HG02840 (cell line): ENCODE measurements at regions not wholly inside any gene's neighbourhood (a gene's known extent, or its start where the extent isn't known, plus 50 kb on each side); places are given as distances from the start of the nearest gene placed in this dataset.
A peak's percentile ranks its signal among the peaks of the same experiment; 100 is the strongest.

Experiments used
- ATAC-seq: cut with Tn5 transposase; IDR thresholded peaks from one replicate; pipeline ENCODE4 v1.9.1; 2021; ENCODE audit warnings: mild to moderate bottlenecking, moderate library complexity, moderate number of reproducible peaks; ENCODE audit not compliant: unreplicated experiment, low FRiP score

DNA sequence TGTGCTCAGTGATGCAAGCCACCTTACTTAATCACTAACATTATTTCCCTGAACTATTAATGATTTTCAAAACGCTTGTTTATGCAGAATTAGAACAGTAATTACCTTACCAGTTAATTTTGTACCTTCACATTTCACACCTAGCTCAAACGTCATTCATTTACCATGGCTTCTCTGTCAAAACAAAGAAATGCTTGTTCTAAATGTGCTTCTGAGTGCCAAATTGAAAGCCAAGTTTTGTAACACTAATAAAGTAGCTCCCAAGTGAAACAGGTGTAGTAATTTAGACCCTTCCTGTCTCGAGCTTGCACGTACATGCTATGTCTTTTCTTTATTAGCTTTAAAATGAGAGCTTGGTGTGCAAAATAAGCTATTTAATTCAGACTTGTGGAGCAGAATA, 533.7 kb upstream of the PKN2 start:
- peak; percentile 70 for ATAC-seq

GRCh38 chr1:88163187-88163586, 520.9 kb upstream of the PKN2 start:
- no peak for ATAC-seq

- ATAC-seq: no peak
Measured at GRCh38 chr1:88168126-88168525, 515.9 kb upstream of the PKN2 start.

- ATAC-seq: no peak
Measured at GRCh38 chr1:88169139-88169538, 514.9 kb upstream of the PKN2 start.

GRCh38 chr1:88169939-88170338, 514.1 kb upstream of the PKN2 start:
- no peak for ATAC-seq

DNA sequence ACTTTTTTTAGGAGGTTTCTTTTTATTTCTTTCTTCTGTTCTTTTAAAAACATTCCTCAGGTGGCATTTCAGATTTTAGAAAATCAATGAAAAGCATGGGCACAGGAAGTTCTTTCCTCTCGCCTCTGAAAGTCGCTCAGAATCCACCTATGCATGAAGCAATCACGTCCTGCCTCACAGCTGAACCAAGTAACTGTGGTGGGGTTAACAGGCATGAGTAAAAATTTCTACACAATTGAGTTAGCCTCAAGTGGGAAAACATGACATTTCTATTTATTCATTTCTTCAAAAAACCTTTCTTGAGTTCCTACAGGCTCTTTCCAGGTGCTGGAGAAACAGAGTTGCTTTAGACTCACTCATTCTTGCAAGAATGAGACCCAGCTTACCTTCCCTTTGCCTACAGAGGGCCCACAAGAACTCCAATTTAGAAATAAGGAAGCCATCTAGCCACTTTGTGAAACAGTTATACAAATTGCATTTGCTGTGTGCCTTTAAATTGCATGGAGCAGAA, 508.9 kb upstream of the PKN2 start:
- no peak for ATAC-seq

- ATAC-seq: no peak
Measured at GRCh38 chr1:88175631-88176226, 508.3 kb upstream of the PKN2 start.

GRCh38 chr1:88179943-88180342, 504.1 kb upstream of the PKN2 start:
- ATAC-seq: no peak

- ATAC-seq: peak; percentile 94
Measured at GRCh38 chr1:88180449-88181108, 503.5 kb upstream of the PKN2 start.

- ATAC-seq: no peak
Measured at GRCh38 chr1:88186911-88187310, 497.2 kb upstream of the PKN2 start.

DNA sequence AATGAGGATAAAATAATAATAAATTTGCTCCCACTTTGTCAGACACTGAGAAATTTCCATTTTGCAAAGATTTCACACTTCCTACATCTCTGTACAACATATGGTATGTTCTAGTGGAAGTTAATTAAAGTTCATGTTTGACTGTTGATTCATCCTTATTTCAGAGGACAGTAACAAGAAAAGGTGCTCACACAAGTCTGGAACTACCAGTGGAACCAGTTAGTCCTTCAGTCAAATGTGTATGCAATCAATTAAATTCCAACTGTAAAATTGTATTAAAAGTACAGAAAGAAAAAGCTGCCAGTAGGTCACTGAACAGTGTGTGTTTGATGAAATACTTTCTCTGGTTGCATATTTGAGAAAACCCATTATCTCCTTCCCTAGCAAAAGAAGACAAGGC, 496.0 kb upstream of the PKN2 start:
- no peak for ATAC-seq

GRCh38 chr1:88189525-88189924, 494.5 kb upstream of the PKN2 start:
- ATAC-seq: no peak

DNA sequence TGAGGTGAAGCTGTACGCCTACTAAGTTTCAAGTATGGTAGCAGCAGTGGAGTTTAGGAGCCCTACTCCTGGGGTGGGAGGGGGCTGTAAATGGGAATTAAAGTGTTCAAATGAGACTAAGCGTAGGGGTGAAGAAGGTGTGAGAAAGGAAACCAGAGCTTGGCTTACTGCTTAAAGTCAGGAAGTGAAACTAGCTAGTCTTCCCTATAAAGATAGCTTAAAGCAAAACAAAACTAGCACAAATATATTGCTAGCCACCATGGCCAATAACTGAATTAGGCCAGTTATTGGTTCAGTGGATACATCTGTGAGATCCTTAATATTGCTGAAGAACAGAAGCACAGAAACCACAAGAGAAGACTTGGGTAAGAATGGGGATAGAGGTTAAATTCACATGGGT, 492.2 kb upstream of the PKN2 start:
- peak; percentile 74 for ATAC-seq

- ATAC-seq: no peak
Measured at GRCh38 chr1:88194542-88194941, 489.5 kb upstream of the PKN2 start.

GRCh38 chr1:88200545-88200944, 483.5 kb upstream of the PKN2 start:
- ATAC-seq: no peak

DNA sequence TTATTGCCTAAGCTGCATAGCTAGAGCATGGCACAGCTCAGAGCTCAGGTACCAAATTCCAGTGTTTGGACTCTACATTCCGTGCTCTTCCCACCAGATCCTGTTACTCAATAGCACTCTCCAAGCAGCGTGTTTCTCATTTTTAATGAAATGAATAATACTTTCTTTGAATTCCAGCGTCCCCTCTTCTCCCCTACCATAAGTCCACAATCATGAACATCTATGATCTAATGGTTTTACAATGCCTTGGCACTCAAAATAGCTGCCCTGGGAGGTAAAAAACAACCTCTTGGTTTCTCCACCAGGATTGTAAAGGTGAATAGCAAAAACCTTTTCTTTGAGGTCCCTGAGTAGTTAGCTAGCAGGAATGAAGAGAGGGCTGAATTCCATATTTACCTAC, 480.0 kb upstream of the PKN2 start:
- ATAC-seq: no peak

GRCh38 chr1:88204612-88205167, 479.4 kb upstream of the PKN2 start:
- no peak for ATAC-seq

DNA sequence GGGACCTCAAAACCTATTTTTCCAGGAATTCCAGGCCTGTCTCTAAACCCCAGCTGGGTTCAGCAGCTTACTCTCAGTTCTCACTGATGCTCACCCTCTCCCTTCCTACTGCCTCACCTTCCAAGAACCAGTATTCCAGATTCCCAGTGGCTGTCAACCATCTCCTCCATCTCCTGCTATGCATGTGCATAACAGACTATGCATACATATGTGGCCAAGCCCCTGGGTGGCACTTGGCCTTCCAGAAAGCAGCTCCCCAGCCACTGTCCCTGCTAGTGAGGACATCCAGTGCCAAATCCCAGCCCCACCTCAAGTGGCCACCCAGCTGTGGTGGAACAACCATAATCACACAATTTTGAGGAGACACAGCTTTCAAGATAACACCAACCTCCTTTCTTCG, 475.7 kb upstream of the PKN2 start:
- no peak for ATAC-seq

GRCh38 chr1:88210103-88210787, 473.8 kb upstream of the PKN2 start:
- no peak for ATAC-seq

DNA sequence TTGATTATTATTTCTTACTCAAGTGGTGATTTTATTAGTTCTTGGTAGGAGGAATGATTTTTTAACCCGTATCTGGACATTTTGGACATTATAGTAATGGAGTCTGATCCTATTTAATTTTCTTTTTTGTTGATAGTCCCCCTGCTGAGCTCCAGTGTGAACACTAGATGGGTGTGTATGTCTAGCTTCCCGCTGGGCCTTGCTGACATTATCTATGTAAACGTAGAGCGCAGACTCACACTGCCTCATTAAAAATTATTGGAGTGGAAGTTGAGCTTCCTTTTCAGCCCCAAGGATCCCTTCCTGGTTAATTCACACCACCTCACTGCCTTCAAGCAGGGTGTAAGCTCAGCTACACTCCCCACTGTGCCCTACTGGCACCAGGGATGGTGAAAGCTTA, 467.6 kb upstream of the PKN2 start:
- ATAC-seq: no peak

DNA sequence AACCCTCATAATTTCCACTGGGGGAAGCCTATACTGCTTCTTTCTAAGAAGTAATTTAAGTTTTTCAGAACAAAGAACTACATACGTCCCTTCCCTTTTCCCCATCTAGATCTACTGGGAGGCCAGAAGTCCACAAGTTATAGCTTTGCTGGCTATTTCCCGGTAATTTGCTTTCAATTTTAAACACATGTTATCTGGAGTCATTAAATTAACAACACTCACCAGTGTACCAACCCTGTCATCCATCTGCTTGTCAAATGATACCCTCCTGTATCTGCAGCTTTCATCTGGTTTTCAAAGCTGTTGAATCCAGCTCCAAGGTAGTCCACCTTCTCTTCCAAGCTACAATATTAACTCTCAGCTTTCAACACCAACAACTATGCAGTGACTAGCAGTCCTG, 466.7 kb upstream of the PKN2 start:
- no peak for ATAC-seq
